HG03045 (cell line): ENCODE measurements at regions not wholly inside any gene's neighbourhood (a gene's known extent, or its start where the extent isn't known, plus 50 kb on each side); places are given as distances from the start of the nearest gene placed in this dataset.
"Not testable (repeated sequence)": the region's sequence is repeated elsewhere in the genome, so short reads cannot be mapped to it uniquely, and the experiment has no call there.

Experiments used
- ATAC-seq: cut with Tn5 transposase; IDR thresholded peaks from one replicate; pipeline ENCODE4 v1.9.1; 2021; ENCODE audit warnings: mild to moderate bottlenecking, moderate library complexity; ENCODE audit not compliant: unreplicated experiment

DNA sequence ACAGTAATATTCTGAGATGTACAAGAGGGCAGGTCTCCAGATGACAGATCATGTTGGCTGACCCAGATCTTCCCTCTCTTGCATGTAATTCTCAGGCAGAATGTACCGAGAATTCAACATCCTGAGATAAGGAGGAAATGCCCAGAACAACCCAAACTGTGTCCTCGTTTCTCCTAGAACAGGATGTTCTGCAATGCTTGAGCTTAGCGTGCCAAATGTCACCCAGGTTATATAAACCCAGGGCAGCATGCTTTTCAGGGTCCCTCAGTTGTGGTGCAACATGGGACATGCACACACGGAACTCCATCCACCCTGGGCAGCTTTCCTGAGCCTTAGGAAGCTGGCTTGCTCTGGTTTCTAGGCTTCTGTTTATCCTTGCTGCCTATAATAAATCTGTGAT lies 102.1 kb upstream of the CMC1 start:
- ATAC-seq: no peak

DNA sequence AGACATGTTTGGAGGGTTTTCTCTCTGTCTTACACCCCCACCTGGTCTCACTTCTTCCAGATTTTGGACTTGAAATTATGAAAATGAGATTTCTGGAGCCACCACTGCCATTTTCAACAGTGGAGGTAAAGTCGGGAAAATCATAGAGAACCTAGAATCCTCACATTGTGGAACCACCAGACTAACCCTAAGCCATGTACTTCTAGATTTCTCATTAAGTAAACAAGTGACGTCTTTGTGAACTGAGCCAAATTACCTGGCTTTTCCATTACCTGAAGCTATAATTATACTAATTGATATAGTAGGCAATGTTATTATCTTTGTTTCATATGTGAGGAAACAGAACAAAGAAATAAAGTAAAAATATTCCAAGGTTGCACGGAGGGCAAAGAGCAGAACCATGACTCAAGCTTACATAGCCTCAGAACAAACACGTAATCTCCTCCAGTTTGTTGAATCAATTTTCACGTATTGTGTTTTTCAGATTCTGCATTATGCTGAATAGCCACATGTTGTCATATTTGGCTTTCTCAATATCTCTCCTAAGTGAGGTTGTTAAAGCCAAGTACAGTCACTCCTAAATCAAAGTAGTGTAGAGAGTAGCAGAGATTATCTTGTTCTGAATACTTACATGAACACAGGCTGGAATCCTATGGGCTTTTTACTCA lies 101.3 kb upstream of the CMC1 start:
- ATAC-seq: no peak

GRCh38 chr3:28140664-28141063 lies 100.8 kb upstream of the CMC1 start:
- no peak for ATAC-seq

GRCh38 chr3:28149960-28150359 lies 91.5 kb upstream of the CMC1 start:
- no peak for ATAC-seq

GRCh38 chr3:28150465-28151206 lies 90.8 kb upstream of the CMC1 start:
- ATAC-seq: no peak

DNA sequence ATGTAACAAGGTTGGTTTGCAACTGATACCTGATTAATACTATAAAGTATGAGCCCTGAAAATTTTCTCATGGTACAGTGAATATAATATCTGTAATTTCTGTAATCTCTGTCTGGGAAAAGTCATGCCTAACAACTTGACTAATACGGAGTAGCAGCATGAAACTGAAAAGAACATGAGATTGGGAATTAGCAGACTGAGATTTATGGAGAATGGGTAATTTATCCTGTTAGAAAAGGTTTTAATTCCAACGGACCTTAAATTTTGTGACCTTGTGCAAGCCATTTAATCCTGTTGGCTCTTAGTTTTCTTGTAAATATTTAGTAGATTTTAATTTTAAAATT lies 90.2 kb upstream of the CMC1 start:
- ATAC-seq: no peak

GRCh38 chr3:28151608-28152228 lies 89.7 kb upstream of the CMC1 start:
- peak; percentile 66 for ATAC-seq

- no peak for ATAC-seq
Observed at GRCh38 chr3:28155631-28156030, 85.8 kb upstream of the CMC1 start.

DNA sequence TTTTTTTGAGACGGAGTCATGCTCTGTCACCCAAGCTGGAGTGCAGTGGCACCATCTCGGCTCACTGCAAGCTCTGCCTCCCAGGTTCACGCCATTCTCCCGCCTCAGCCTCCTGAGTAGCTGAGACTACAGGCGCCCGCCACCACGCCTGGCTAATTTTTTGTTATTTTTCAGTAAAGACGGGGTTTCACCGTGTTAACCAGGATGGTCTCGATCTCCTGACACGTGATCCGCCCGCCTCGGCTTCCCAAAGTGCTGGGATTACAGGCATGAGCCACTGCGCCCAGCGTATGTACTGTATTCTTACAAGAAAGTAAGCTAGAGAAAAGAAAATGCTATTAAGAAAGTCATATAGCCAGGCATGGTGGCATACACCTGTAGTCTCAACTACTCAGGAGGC lies 84.8 kb upstream of the CMC1 start:
- not testable (repeated sequence) for ATAC-seq

DNA sequence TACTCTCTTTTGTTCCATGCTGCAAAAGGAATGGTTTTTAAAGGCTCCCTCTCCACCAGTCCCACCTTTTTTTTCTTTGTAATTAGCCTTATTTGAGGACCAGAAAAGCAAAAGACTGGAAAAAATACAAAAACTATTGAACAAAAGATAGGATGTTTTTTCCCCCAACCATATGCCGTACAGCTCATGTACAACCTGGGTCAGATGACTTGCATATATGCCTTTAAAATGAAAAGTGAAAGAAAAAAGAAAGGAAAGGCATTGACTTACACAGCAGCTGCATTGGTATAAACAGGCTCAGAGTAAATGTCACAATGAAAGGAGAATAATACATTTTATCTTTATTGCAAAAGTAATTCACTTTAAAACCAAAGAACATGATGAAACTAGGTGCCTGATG lies 69.5 kb upstream of the CMC1 start:
- peak; percentile 89 for ATAC-seq

GRCh38 chr3:28172748-28173147 lies 68.7 kb upstream of the CMC1 start:
- ATAC-seq: no peak

DNA sequence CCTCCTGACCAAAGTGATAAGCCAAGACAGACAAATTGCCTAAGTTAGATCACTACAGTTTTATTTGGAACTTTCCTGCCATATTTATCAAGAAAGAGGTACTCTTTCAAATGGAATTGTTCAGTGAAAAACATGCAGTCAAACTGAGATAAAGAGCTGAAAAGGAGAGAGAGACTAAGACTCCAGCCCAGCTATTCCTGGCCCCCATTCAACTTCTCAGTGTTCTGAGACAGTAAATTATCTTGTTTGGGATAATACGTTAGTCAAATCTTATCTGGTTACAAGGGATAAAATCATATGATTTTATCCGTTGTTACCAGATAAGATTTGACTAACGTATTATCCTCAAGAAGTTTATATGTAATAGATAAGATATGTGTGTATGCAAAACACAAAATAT lies 67.6 kb upstream of the CMC1 start:
- ATAC-seq: no peak

GRCh38 chr3:28186748-28187147 lies 54.7 kb upstream of the CMC1 start:
- ATAC-seq: no peak

- ATAC-seq: no peak
Observed at GRCh38 chr3:28188686-28189085, 52.7 kb upstream of the CMC1 start.

DNA sequence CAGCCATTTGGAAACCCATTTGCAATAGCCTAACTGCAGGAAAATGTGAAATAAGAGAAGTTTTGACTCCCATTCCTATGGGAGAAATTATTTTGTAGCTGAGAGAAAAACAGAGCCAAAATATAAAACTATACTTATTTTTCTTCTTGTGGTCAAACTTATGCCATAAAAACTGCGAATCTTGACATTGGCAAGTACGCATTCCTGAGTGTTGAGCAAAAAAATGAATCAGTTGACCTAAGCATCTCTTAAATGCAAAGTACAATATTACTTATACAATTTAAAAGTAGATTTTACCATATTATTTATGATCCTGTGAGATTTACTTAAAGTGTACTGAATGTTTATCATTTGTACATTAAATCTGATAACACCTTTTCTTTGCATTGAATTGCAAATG lies 50.1 kb upstream of the CMC1 start:
- no peak for ATAC-seq
